HEK293 (cell line): ENCODE measurements at regions not wholly inside any gene's neighbourhood (a gene's known extent, or its start where the extent isn't known, plus 50 kb on each side); places are given as distances from the start of the nearest gene placed in this dataset.

Experiments
- CTCF ChIA-PET: fragments of 350-600 bp; formaldehyde crosslinking; extraction: SDS; loops from one replicate; lab custom pipeline; 2021; ENCODE audit warnings: antibody characterized with exemption; lab: Yijun Ruan, JAX
- POLR2A ChIA-PET: fragments of 300-600 bp; formaldehyde crosslinking; extraction: SDS; loops from one replicate; lab custom pipeline; 2020; ENCODE audit warnings: antibody characterized with exemption, inconsistent platforms; lab: Yijun Ruan, JAX
- H3K27ac ChIP-seq: fragments of 200-500 bp; sonication (Bioruptor generic); 2 replicates; pipeline ENCODE4 v1.5.1; 2014; ENCODE audit warnings: low read depth, low read length, control low read depth, inconsistent platforms; ENCODE audit errors: extremely low read depth
- H3K36me3 ChIP-seq, 2 experiments: fragments of 200-500 bp in 1 of 2; sonication (Bioruptor generic) in 1 of 2; 1 replicate in 1 of 2; 2 replicates in 1 of 2; pipeline ENCODE4 v1.5.1; 2014 to 2017; ENCODE audit warnings: inconsistent platforms in 2 of 2, low read length in 2 of 2; ENCODE audit not compliant: control insufficient read depth in 2 of 2, insufficient read depth in 1 of 2
- H3K4me1 ChIP-seq: fragments of 200-500 bp; sonication (Bioruptor generic); 2 replicates; pipeline ENCODE4 v1.5.1; 2014; ENCODE audit warnings: mild to moderate bottlenecking, low read length, inconsistent platforms; ENCODE audit not compliant: control insufficient read depth, insufficient read depth
- H3K4me3 ChIP-seq: 2 replicates; pipeline ENCODE4 v1.5.1; 2011; ENCODE audit warnings: low read depth, mild to moderate bottlenecking, control low read depth, low read length, moderate library complexity
- H3K9me3 ChIP-seq: fragments of 200-500 bp; sonication (Bioruptor generic); 2 replicates; pipeline ENCODE4 v1.5.1; 2014; ENCODE audit warnings: low read depth, low read length, inconsistent platforms; ENCODE audit not compliant: control insufficient read depth, insufficient read depth
- GFI1B ChIP-seq: fragments of 450-650 bp; formaldehyde crosslinking; IDR thresholded peaks from 2 replicates; pipeline ENCODE4 v1.5.1; 2016; ENCODE audit warnings: missing biosample characterization, missing genetic modification characterization
- INSM2 ChIP-seq: fragments of 450-650 bp; formaldehyde crosslinking; IDR thresholded peaks from 2 replicates; pipeline ENCODE4 v1.5.1; 2016; ENCODE audit warnings: missing biosample characterization, missing genetic modification characterization
- REST ChIP-seq: fragments of 450-650 bp; formaldehyde crosslinking; IDR thresholded peaks from 2 replicates; pipeline ENCODE4 v1.5.1; 2016; ENCODE audit warnings: missing biosample characterization, missing genetic modification characterization
- ZBTB17 ChIP-seq: fragments of 450-650 bp; formaldehyde crosslinking; IDR thresholded peaks from 2 replicates; pipeline ENCODE4 v1.5.1; 2016; ENCODE audit warnings: missing biosample characterization, missing genetic modification characterization
- ZBTB6 ChIP-seq: fragments of 450-650 bp; formaldehyde crosslinking; IDR thresholded peaks from 2 replicates; pipeline ENCODE4 v1.5.1; 2017; ENCODE audit warnings: missing biosample characterization, missing genetic modification characterization
- ZNF155 ChIP-seq: fragments of 450-650 bp; formaldehyde crosslinking; IDR thresholded peaks from 2 replicates; pipeline ENCODE4 v1.5.1; 2016; ENCODE audit warnings: missing biosample characterization, missing genetic modification characterization
- ZNF223 ChIP-seq: fragments of 450-650 bp; formaldehyde crosslinking; IDR thresholded peaks from 2 replicates; pipeline ENCODE4 v1.5.1; 2016; ENCODE audit warnings: missing biosample characterization, missing genetic modification characterization
- ZNF24 ChIP-seq: fragments of 450-650 bp; formaldehyde crosslinking; IDR thresholded peaks from 2 replicates; pipeline ENCODE4 v1.5.1; 2016; ENCODE audit warnings: missing biosample characterization, missing genetic modification characterization
- ZNF280C ChIP-seq: fragments of 450-650 bp; formaldehyde crosslinking; IDR thresholded peaks from 2 replicates; pipeline ENCODE4 v1.5.1; 2016; ENCODE audit warnings: missing biosample characterization, missing genetic modification characterization
- ZNF302 ChIP-seq: fragments of 450-650 bp; formaldehyde crosslinking; IDR thresholded peaks from 2 replicates; pipeline ENCODE4 v1.5.1; 2016; ENCODE audit warnings: missing biosample characterization, missing genetic modification characterization, low read depth
- ZNF449 ChIP-seq: fragments of 450-650 bp; formaldehyde crosslinking; IDR thresholded peaks from 2 replicates; pipeline ENCODE4 v1.5.1; 2017; ENCODE audit warnings: missing biosample characterization, mild to moderate bottlenecking, missing genetic modification characterization, moderate library complexity
- ZNF521 ChIP-seq: fragments of 450-650 bp; formaldehyde crosslinking; IDR thresholded peaks from 2 replicates; pipeline ENCODE4 v1.5.1; 2017; ENCODE audit warnings: missing biosample characterization, mild to moderate bottlenecking, missing genetic modification characterization
- ZNF530 ChIP-seq: fragments of 450-650 bp; formaldehyde crosslinking; IDR thresholded peaks from 2 replicates; pipeline ENCODE4 v1.5.1; 2016; ENCODE audit warnings: low read depth, missing biosample characterization, missing genetic modification characterization
- ZNF629 ChIP-seq: fragments of 450-650 bp; formaldehyde crosslinking; IDR thresholded peaks from 2 replicates; pipeline ENCODE4 v1.5.1; 2017; ENCODE audit warnings: missing biosample characterization, missing genetic modification characterization
- ZNF777 ChIP-seq: fragments of 450-650 bp; formaldehyde crosslinking; IDR thresholded peaks from 2 replicates; pipeline ENCODE4 v1.5.1; 2017; ENCODE audit warnings: missing biosample characterization, missing genetic modification characterization, borderline replicate concordance
- ZXDB ChIP-seq: fragments of 450-650 bp; formaldehyde crosslinking; IDR thresholded peaks from 2 replicates; pipeline ENCODE4 v1.5.1; 2016; ENCODE audit warnings: missing biosample characterization, missing genetic modification characterization

- TF ChIP-seq ZNF280C (no peak), ZNF521 (tag by site-specific recombination) (no peak)
Measured at GRCh38 chr2:210955591-210955990, 399.2 kb downstream of the CPS1 start (continued).

- ChIA-PET CTCF (no interaction called here), POLR2A (no interaction called here)
- Histone ChIP-seq H3K9me3 (no peaks in the 10 kb centered on the region), H3K4me1 (no peaks in the 10 kb centered on the region), H3K4me3 (no peak overlapping the region), H3K27ac (no peak overlapping the region), H3K36me3 (no peaks in the 10 kb centered on the region)
- no peak for TF ChIP-seq ZNF302
Measured at GRCh38 chr2:210956101-210956500, 399.7 kb downstream of the CPS1 start.

- Histone ChIP-seq H3K4me1 (no peaks in the 10 kb centered on the region), H3K27ac (no peak overlapping the region), H3K9me3 (no peaks in the 10 kb centered on the region), H3K4me3 (no peak overlapping the region), H3K36me3 (no peaks in the 10 kb centered on the region)
- CTCF ChIA-PET, result no interaction called here
- POLR2A ChIA-PET, result no interaction called here
- no peak for TF ChIP-seq GFI1B (tag by site-specific recombination)
Measured at GRCh38 chr2:210961249-210961648, 404.9 kb downstream of the CPS1 start.

- no peaks in the 10 kb centered on the region for H3K9me3 ChIP-seq
- POLR2A ChIA-PET, result no interaction called here
- no peak overlapping the region for H3K4me3 ChIP-seq
- H3K27ac ChIP-seq, result no peak overlapping the region
- no peaks in the 10 kb centered on the region for H3K36me3 ChIP-seq
- CTCF ChIA-PET, result no interaction called here
- no peaks in the 10 kb centered on the region for H3K4me1 ChIP-seq
- TF ChIP-seq ZNF449 (tag by site-specific recombination) (no peak), REST (tag by site-specific recombination) (no peak)
Measured at GRCh38 chr2:210963386-210963785, 407.0 kb downstream of the CPS1 start.

- Histone ChIP-seq H3K36me3 (no peaks in the 10 kb centered on the region), H3K27ac (no peak overlapping the region), H3K9me3 (no peaks in the 10 kb centered on the region), H3K4me1 (no peaks in the 10 kb centered on the region)
- POLR2A ChIA-PET, result no interaction called here
- CTCF ChIA-PET, result no interaction called here
- TF ChIP-seq ZNF155 (no peak), ZNF777 (tag by site-specific recombination) (no peak), ZNF629 (no peak), INSM2 (tag by site-specific recombination) (no peak), ZNF24 (no peak), ZNF530 (no peak), ZNF223 (tag by site-specific recombination) (no peak), ZBTB17 (tag by site-specific recombination) (no peak), ZXDB (no peak), ZBTB6 (tag by site-specific recombination) (no peak)
- TF ChIP-seq, all 188 proteins: peak for 0
- H3K4me3 ChIP-seq, result no peak overlapping the region
Measured at GRCh38 chr2:210964141-210964764, 407.9 kb downstream of the CPS1 start.
